ENCODE measurements at regions not wholly inside any gene's neighbourhood (a gene's known extent, or its start where the extent isn't known, plus 50 kb on each side); places are given as distances from the start of the nearest gene placed in this dataset.

GRCh38 chr4:177791188-177791587 lies 349.0 kb upstream of the AGA start:
- no peak overlapping the region for H3K27ac ChIP-seq (ENCODE audit: low read depth, low read length, poor library complexity, severe bottlenecking)
- H3K4me1 ChIP-seq (ENCODE audit: insufficient read depth, low read length, poor library complexity, severe bottlenecking): no peaks in the 10 kb centered on the region
- BruUV-seq (replicated peaks): no TSS peak
- intact Hi-C loops (cut with micrococcal nuclease; ENCODE audit: unreplicated experiment): no loop called here
- no peaks in the 10 kb centered on the region for H3K36me3 ChIP-seq (ENCODE audit: insufficient read depth, low read length, poor library complexity, severe bottlenecking)
- TF ChIP-seq CTCF (conservative IDR thresholded peaks at IDR 0.05; ENCODE audit: low read depth, low read length) (no peak), EZH2 (IDR thresholded peaks at IDR 0.05; ENCODE audit: borderline replicate concordance, low read depth, low read length, poor library complexity, severe bottlenecking) (no peak)
- ChIA-PET POLR2A (ENCODE audit: low non-redundant PET) (no interaction called here), CTCF (no interaction called here)
- H3K4me3 ChIP-seq (ENCODE audit: low read depth, low read length, poor library complexity, severe bottlenecking): no peak overlapping the region
- H3K9me3 ChIP-seq (ENCODE audit: low read depth, low read length, poor library complexity, severe bottlenecking): no peaks in the 10 kb centered on the region
- H3K27me3 ChIP-seq (replicated peaks; ENCODE audit: insufficient read depth, low read depth, low read length, poor library complexity): peaks cover 8% of the 10 kb centered on the region
- no peak for DNase-seq (ENCODE audit: low spot score)

GRCh38 chr4:177796841-177797240 lies 354.6 kb upstream of the AGA start:
- CTCF ChIA-PET: no interaction called here

GRCh38 chr4:177798161-177798560 lies 355.9 kb upstream of the AGA start:
- TF ChIP-seq CTCF (conservative IDR thresholded peaks at IDR 0.05; ENCODE audit: low read depth, low read length): no peak
- no peak for TF ChIP-seq EZH2 (IDR thresholded peaks at IDR 0.05; ENCODE audit: borderline replicate concordance, low read depth, low read length, poor library complexity, severe bottlenecking)
- intact Hi-C loops (cut with micrococcal nuclease; ENCODE audit: unreplicated experiment): no loop called here
- ChIA-PET CTCF (no interaction called here), POLR2A (ENCODE audit: low non-redundant PET) (no interaction called here)
- Histone ChIP-seq H3K4me3 (ENCODE audit: low read depth, low read length, poor library complexity, severe bottlenecking) (no peak overlapping the region), H3K4me1 (ENCODE audit: insufficient read depth, low read length, poor library complexity, severe bottlenecking) (no peaks in the 10 kb centered on the region), H3K27me3 (replicated peaks; ENCODE audit: insufficient read depth, low read depth, low read length, poor library complexity) (peaks cover 18% of the 10 kb centered on the region), H3K27ac (ENCODE audit: low read depth, low read length, poor library complexity, severe bottlenecking) (no peak overlapping the region), H3K36me3 (ENCODE audit: insufficient read depth, low read length, poor library complexity, severe bottlenecking) (no peaks in the 10 kb centered on the region), H3K9me3 (ENCODE audit: low read depth, low read length, poor library complexity, severe bottlenecking) (no peaks in the 10 kb centered on the region)
- BruUV-seq (replicated peaks): no TSS peak
- DNase-seq (ENCODE audit: low spot score): no peak

More at GRCh38 chr4:177796841-177797240, 354.6 kb upstream of the AGA start:
- H3K4me3 ChIP-seq (ENCODE audit: low read depth, low read length, poor library complexity, severe bottlenecking): no peak overlapping the region
- POLR2A ChIA-PET (ENCODE audit: low non-redundant PET): no interaction called here
- intact Hi-C loops (cut with micrococcal nuclease; ENCODE audit: unreplicated experiment): no loop called here
- H3K27ac ChIP-seq (ENCODE audit: low read depth, low read length, poor library complexity, severe bottlenecking): no peak overlapping the region
- BruUV-seq (replicated peaks): no TSS peak
- TF ChIP-seq EZH2 (IDR thresholded peaks at IDR 0.05; ENCODE audit: borderline replicate concordance, low read depth, low read length, poor library complexity, severe bottlenecking) (no peak), CTCF (conservative IDR thresholded peaks at IDR 0.05; ENCODE audit: low read depth, low read length) (no peak)
- peaks cover 18% of the 10 kb centered on the region for H3K27me3 ChIP-seq (replicated peaks; ENCODE audit: insufficient read depth, low read depth, low read length, poor library complexity)
- DNase-seq (ENCODE audit: low spot score): no peak
- no peaks in the 10 kb centered on the region for H3K9me3 ChIP-seq (ENCODE audit: low read depth, low read length, poor library complexity, severe bottlenecking)
- H3K36me3 ChIP-seq (ENCODE audit: insufficient read depth, low read length, poor library complexity, severe bottlenecking): no peaks in the 10 kb centered on the region
- no peaks in the 10 kb centered on the region for H3K4me1 ChIP-seq (ENCODE audit: insufficient read depth, low read length, poor library complexity, severe bottlenecking)
